Prostate gland (tissue), 2 donors: ENCODE measurements at regions not wholly inside any gene's neighbourhood (a gene's known extent, or its start where the extent isn't known, plus 50 kb on each side); places are given as distances from the start of the nearest gene placed in this dataset.

Experiments
- DNase-seq: peaks from one replicate; pipeline ENCODE4 v3.0.0-alpha.2; 2019; ENCODE audit warnings: low spot score
- H3K27ac ChIP-seq, 2 donors: fragments of 200-600 bp; sonication (generic); 2 replicates each; pipeline ENCODE4 v1.5.1; 2017 to 2019
- H3K27me3 ChIP-seq: fragments of 200-600 bp; sonication (generic); replicated peaks from 2 replicates; pipeline ENCODE4 v1.5.1; 2019; ENCODE audit not compliant: insufficient read depth
- H3K36me3 ChIP-seq, 2 donors: fragments of 200-600 bp; sonication (generic); 1 replicate in 1 of 2; 2 replicates in 1 of 2; pipeline versions ENCODE4 v1.5.1 to v1.8.1; 2017 to 2019
- H3K4me1 ChIP-seq: fragments of 200-600 bp; sonication (generic); replicated peaks from 2 replicates; pipeline ENCODE4 v1.5.1; 2019
- H3K4me3 ChIP-seq, 2 donors: fragments of 200-600 bp; sonication (generic); 2 replicates each; pipeline ENCODE4 v1.5.1; 2017 to 2019
- H3K9me3 ChIP-seq: fragments of 200-600 bp; sonication (generic); 2 replicates; pipeline ENCODE4 v1.5.1; 2017
- CTCF ChIP-seq, 4 experiments: fragments of 200-600 bp in 2 of 4; fragments of 450-650 bp in 2 of 4; sonication (generic) in 2 of 4; IDR thresholded peaks; 1 replicate in 3 of 4; 2 replicates in 1 of 4; pipeline ENCODE4 v1.5.1; 2016 to 2019; ENCODE audit warnings: antibody characterized with exemption in 4 of 4, mild to moderate bottlenecking in 2 of 4, moderate library complexity in 2 of 4
- POLR2A ChIP-seq: fragments of 450-650 bp; IDR thresholded peaks from one replicate; pipeline ENCODE4 v1.6.1; 2016; ENCODE audit warnings: antibody characterized with exemption, mild to moderate bottlenecking
- POLR2AphosphoS5 ChIP-seq: sonication (generic); formaldehyde crosslinking; IDR thresholded peaks from one replicate; pipeline ENCODE4 v1.6.1; 2017; ENCODE audit warnings: antibody characterized with exemption
- WGBS: methylation state at CpG from one replicate; pipeline ENCODE4 v1.1.5; 2018; 5-methylcytosine and 5-hydroxymethylcytosine counted together
- intact Hi-C: fragments of 100-400 bp; cut with DNase I; formaldehyde crosslinking; loops from one replicate; pipeline ENCODE4 v1.14.2; 2022

- no peak overlapping the region for H3K4me3 ChIP-seq
- no peak for DNase-seq
- intact Hi-C loops: no loop called here
- no peak for TF ChIP-seq POLR2A
- no peak for TF ChIP-seq POLR2AphosphoS5
- no peak for TF ChIP-seq CTCF (IDR thresholded peaks at IDR 0.05)
- no peaks in the 10 kb centered on the region for H3K9me3 ChIP-seq
- no peaks in the 10 kb centered on the region for H3K27me3 ChIP-seq
- no peaks in the 10 kb centered on the region for H3K36me3 ChIP-seq
- no peak overlapping the region for H3K27ac ChIP-seq
- no peaks in the 10 kb centered on the region for H3K4me1 ChIP-seq
- 72% methylated on average over 2 of the region's 2 CpGs for WGBS
Observed at GRCh38 chr4:82031376-82031927, 342.3 kb downstream of the HNRNPD start.

GRCh38 chr4:82017680-82018079 lies 356.1 kb downstream of the HNRNPD start:
- Histone ChIP-seq H3K4me1 (no peaks in the 10 kb centered on the region), H3K36me3 (no peaks in the 10 kb centered on the region), H3K9me3 (no peaks in the 10 kb centered on the region), H3K4me3 (no peak overlapping the region), H3K27me3 (no peaks in the 10 kb centered on the region), H3K27ac (no peak overlapping the region)
- intact Hi-C loops: no loop called here
- DNase-seq: no peak
- TF ChIP-seq POLR2AphosphoS5 (no peak), POLR2A (no peak), CTCF (IDR thresholded peaks at IDR 0.05) (no peak)
- WGBS: 59% methylated on average over 2 of the region's 2 CpGs

- intact Hi-C loops: no loop called here
- DNase-seq: peak; percentile 16
Observed at GRCh38 chr4:82005158-82005557, 368.6 kb downstream of the HNRNPD start.

GRCh38 chr4:81997313-81997712 lies 376.5 kb downstream of the HNRNPD start:
- H3K4me3 ChIP-seq: no peak overlapping the region
- H3K27ac ChIP-seq: no peak overlapping the region
- WGBS: 85% methylated on average over 2 of the region's 2 CpGs
- H3K27me3 ChIP-seq: no peaks in the 10 kb centered on the region
- no peaks in the 10 kb centered on the region for H3K4me1 ChIP-seq
- TF ChIP-seq CTCF (IDR thresholded peaks at IDR 0.05) (no peak), POLR2AphosphoS5 (no peak), POLR2A (no peak)
- intact Hi-C loops: no loop called here
- no peaks in the 10 kb centered on the region for H3K9me3 ChIP-seq
- no peak for DNase-seq
- no peaks in the 10 kb centered on the region for H3K36me3 ChIP-seq

More at GRCh38 chr4:82005158-82005557, 368.6 kb downstream of the HNRNPD start:
- Histone ChIP-seq H3K4me1 (no peaks in the 10 kb centered on the region), H3K9me3 (no peaks in the 10 kb centered on the region), H3K27ac (no peak overlapping the region), H3K36me3 (no peaks in the 10 kb centered on the region), H3K27me3 (no peaks in the 10 kb centered on the region), H3K4me3 (no peak overlapping the region)
- TF ChIP-seq POLR2AphosphoS5 (no peak), POLR2A (no peak), CTCF (IDR thresholded peaks at IDR 0.05) (no peak)
- 26% methylated on average over 1 of the region's 1 CpG for WGBS

- no peaks in the 10 kb centered on the region for H3K9me3 ChIP-seq
- no peaks in the 10 kb centered on the region for H3K27me3 ChIP-seq
- no peak for DNase-seq
- WGBS: 15% methylated on average over 1 of the region's 1 CpG
- intact Hi-C loops: no loop called here
- H3K36me3 ChIP-seq: no peaks in the 10 kb centered on the region
- no peak overlapping the region for H3K4me3 ChIP-seq
- no peak overlapping the region for H3K27ac ChIP-seq
- H3K4me1 ChIP-seq: no peaks in the 10 kb centered on the region
- no peak for TF ChIP-seq POLR2AphosphoS5
- no peak for TF ChIP-seq POLR2A
- no peak for TF ChIP-seq CTCF (IDR thresholded peaks at IDR 0.05)
Observed at GRCh38 chr4:81990898-81991297, 382.9 kb downstream of the HNRNPD start.
